ENCODE measurements at regions not wholly inside any gene's neighbourhood (a gene's known extent, or its start where the extent isn't known, plus 50 kb on each side); places are given as distances from the start of the nearest gene placed in this dataset.

DNA sequence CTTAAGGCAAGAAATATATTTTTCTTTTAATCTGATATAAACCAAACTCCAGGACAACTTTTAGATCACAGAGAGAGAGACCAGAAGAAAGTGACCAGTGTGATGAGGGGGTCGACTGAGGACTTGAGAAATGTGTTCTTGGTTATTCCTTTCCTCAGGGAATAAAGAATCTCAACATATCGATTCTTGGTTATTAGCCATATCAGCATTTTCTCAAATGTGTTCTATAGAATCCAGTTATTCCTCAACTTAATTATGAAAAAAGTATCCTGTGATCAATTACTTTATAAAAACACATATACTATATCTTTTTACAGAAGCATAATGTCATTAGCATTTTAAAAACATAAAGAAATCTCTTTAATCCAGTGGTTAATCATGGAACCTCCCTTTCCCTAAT lies 222.1 kb upstream of the FAM3C start:
- TF ChIP-seq, protein P1, sequence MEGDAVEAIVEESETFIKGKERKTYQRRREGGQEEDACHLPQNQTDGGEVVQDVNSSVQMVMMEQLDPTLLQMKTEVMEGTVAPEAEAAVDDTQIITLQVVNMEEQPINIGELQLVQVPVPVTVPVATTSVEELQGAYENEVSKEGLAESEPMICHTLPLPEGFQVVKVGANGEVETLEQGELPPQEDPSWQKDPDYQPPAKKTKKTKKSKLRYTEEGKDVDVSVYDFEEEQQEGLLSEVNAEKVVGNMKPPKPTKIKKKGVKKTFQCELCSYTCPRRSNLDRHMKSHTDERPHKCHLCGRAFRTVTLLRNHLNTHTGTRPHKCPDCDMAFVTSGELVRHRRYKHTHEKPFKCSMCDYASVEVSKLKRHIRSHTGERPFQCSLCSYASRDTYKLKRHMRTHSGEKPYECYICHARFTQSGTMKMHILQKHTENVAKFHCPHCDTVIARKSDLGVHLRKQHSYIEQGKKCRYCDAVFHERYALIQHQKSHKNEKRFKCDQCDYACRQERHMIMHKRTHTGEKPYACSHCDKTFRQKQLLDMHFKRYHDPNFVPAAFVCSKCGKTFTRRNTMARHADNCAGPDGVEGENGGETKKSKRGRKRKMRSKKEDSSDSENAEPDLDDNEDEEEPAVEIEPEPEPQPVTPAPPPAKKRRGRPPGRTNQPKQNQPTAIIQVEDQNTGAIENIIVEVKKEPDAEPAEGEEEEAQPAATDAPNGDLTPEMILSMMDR (IDR thresholded peaks at IDR 0.05) = no peak
- TF ChIP-seq POLR2AphosphoS5 (IDR thresholded peaks at IDR 0.05) = no peak
- no peak for TF ChIP-seq POLR2A (IDR thresholded peaks at IDR 0.05)
- no peak for TF ChIP-seq EP300 (IDR thresholded peaks at IDR 0.05; ENCODE audit: low read depth)

Data from transverse colon (tissue), 4 donors.